Iris pigment epithelial cell (primary cell): ENCODE measurements at regions not wholly inside any gene's neighbourhood (a gene's known extent, or its start where the extent isn't known, plus 50 kb on each side); places are given as distances from the start of the nearest gene placed in this dataset.
"Not testable (repeated sequence)": the region's sequence is repeated elsewhere in the genome, so short reads cannot be mapped to it uniquely, and the experiment has no call there.

ENCODE experiments used
- DNase-seq: peaks from one replicate; pipeline ENCODE4 v3.0.0-alpha.2; 2011; ENCODE audit warnings: low read depth

- DNase-seq: peak; percentile 31
Observed at GRCh38 chr16:50497592-50497991, 50.6 kb upstream of the NKD1 start.

DNA sequence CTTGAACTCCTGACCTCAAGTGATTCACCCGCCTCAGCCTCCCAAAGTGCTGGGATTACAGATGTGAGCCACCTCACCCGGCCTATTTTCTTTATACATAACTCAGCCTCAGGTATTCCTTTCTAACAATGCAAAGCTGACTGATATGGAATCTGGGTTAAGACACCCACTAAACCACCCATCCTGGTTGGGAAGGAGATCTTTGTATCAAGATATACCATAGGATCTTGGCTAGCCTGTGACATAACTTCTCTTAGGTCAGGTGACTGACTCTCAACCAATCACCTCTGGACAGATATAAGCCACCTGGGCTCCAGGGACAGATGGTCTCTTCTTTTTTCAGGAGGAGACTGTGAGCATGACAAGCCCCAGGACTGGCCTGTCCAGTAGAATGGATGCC lies 51.2 kb upstream of the NKD1 start:
- peak; percentile 4 for DNase-seq

GRCh38 chr16:50495673-50496072 lies 52.5 kb upstream of the NKD1 start:
- DNase-seq: no peak

DNA sequence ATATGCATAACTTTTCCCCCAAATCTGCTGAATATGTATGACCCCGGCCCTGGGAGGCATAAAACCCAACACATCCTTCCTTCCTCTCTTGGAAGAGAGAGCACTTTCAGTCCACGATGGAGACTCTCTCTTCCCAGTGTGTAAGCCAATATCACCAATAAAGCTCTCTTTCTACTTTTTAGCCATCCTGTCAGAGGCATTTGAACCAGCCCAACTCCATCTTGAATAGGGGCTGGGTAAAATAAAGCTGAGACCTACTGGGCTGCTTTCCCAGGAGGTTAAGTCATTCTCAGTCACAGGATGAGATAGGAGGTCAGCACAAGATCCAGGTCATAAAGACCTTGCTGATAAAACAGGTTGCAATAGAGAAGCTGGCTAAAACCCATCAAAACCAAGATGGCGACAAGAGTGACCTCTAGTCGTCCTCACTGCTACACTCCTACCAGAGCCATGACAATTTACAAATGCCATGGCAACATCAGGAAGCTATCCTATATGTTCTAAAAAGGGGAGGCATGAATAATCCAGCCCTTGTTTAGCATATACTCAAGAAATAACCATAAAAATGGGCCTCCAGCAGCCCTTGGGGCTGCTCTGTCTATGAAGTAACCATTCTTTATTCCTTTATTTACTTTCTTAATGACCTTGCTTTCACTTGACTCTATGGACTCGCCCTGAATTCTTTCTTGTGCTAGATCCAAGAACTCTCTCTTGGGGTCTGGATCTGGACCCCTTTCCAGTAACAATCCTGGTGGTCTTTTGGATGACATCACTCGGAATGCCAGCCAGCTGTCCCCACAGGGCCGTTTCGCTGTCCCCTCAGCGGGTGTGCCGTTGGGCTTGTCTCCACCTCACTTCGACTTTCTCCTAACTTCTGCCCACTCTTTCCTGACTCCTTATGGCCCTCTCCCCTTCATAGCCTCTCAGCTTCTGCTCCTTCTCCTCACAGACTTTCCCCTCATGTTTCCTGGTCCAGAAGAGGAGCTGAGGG lies 53.4 kb upstream of the NKD1 start:
- DNase-seq: no peak

DNA sequence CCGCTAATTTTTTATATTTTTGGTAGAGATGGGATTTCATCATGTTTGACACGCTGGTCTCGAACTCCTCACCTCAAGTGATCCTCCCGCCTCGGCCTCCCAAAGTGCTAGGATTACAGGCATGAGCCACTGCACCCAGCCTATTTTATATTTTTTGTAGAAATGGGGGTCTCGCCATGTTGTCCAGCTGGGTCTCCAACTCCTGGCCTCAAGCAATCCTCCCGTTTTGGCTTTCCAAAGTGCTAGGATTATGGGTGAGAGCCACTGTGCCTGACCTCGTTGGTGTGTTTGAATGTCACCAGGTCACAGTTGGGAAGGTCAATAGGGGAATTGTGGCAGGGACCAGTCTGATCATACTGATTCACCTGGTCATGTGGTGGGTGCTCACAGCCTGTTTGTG lies 56.7 kb upstream of the NKD1 start:
- DNase-seq: no peak

GRCh38 chr16:50490828-50491227 lies 57.4 kb upstream of the NKD1 start:
- DNase-seq: no peak

DNA sequence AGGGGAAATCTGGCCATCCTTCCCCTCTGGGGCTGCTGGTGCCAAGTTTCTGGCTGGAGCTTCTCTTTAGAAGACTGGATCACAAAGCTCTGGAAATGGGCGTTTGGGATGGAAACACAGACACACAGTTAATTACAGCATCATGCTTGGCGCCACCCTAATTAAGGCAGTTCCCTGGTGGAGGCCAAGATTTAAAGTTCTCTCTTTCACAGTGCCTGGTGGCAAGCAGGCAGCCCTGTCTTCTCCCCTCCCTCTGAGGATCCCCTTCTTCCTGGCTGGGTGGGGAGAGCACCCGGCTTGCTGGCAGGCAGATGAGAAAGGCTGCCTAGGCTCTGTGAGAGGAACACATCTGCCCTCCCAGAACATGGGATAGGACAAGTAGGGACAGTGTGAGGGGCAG lies 59.0 kb upstream of the NKD1 start:
- no peak for DNase-seq

GRCh38 chr16:50487528-50487927 lies 60.7 kb upstream of the NKD1 start:
- DNase-seq: no peak

DNA sequence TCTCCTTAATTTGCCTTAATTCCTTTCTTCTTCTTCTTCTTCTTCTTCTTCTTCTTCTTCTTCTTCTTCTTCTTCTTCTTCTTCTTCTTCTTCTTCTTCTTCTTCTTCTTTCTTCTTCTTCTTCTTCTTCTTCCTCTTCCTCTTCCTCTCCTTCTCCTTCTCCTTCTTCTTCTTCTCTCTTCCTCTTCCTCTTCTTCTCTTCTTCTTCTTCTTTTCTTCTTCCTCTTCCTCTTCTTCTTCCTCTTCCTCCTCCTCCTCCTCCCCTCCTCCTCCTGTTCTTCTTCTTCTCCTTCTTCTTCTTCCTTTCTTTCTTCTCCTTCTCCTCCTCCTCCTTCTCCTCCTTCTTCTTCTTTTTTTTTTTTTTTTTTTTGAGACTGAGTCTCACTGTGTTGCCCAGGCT lies 62.0 kb upstream of the NKD1 start:
- DNase-seq: not testable (repeated sequence)

- DNase-seq: no peak
Observed at GRCh38 chr16:50485232-50485631, 63.0 kb upstream of the NKD1 start.

GRCh38 chr16:50482271-50482670 lies 65.9 kb upstream of the NKD1 start:
- no peak for DNase-seq

- no peak for DNase-seq
Observed at GRCh38 chr16:50480206-50480605, 68.0 kb upstream of the NKD1 start.

- DNase-seq: no peak
Observed at GRCh38 chr16:50479771-50480170, 68.4 kb upstream of the NKD1 start.

- no peak for DNase-seq
Observed at GRCh38 chr16:50478773-50479149, 69.4 kb upstream of the NKD1 start.

GRCh38 chr16:50478075-50478772 lies 70.0 kb upstream of the NKD1 start:
- no peak for DNase-seq

- no peak for DNase-seq
Observed at GRCh38 chr16:50476486-50477255, 71.5 kb upstream of the NKD1 start.

- DNase-seq: no peak
Observed at GRCh38 chr16:50475170-50475569, 73.0 kb upstream of the NKD1 start.

- no peak for DNase-seq
Observed at GRCh38 chr16:50474138-50474537, 74.1 kb upstream of the NKD1 start.

DNA sequence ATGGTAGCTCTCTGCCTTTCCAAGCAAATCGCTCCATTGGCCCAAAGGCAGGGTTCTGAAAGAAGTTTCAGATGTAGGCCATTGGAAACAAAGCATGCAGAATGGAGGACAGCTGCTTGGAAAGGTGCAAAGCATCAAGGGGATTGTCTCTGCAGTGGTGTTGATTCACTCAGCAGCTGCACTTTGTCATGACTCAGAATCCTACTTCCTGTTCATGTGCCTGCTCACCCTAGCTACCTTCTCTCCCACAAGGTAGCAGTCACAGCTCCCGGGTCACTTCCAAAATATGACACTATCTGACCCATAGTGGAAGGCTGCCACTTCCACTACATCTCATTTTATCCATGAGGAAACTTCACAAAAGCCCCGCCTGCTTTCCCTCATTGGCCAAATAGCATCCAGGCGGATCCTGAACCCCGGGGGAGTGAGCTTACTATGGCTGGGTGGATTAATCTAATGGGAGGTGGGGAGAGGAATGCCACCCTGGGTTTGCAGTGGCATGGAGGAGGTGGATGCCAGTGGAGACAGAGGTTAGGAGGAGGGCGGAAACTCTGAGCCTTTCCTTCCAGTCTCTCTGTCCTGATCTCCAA lies 74.7 kb upstream of the NKD1 start:
- peak; percentile 3 for DNase-seq

GRCh38 chr16:50472472-50472871 lies 75.7 kb upstream of the NKD1 start:
- DNase-seq: no peak

- DNase-seq: no peak
Observed at GRCh38 chr16:50470687-50471086, 77.5 kb upstream of the NKD1 start.

- no peak for DNase-seq
Observed at GRCh38 chr16:50469744-50470321, 78.4 kb upstream of the NKD1 start.
